ENCODE measurements at regions not wholly inside any gene's neighbourhood (a gene's known extent, or its start where the extent isn't known, plus 50 kb on each side); places are given as distances from the start of the nearest gene placed in this dataset.
"Not testable (repeated sequence)": the region's sequence is repeated elsewhere in the genome, so short reads cannot be mapped to it uniquely, and the experiment has no call there.

DNA sequence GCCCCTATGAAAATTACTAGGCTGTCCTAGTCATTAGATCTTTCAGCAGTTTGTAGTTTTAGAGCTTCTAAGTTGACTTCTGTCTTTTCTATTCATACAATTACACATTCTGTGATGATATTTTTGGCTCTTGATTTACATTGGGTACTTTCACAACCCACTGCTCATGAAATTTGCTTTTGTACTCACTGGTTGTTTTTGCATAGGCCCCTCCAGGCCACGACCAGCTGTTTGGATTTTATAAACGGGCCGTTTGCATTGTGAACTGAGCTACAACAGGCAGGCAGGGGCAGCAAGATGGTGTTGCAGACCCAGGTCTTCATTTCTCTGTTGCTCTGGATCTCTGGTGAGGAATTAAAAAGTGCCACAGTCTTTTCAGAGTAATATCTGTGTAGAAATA is 193.8 kb downstream of the RPIA start:
- DNase-seq (ENCODE audit: low read depth, low spot score): no peak
- in situ Hi-C loops (cut with HindIII; ENCODE audit: low pct_unique_long_range_greater_than_20kb, low sequenced_read_pairs): no loop called here

DNA sequence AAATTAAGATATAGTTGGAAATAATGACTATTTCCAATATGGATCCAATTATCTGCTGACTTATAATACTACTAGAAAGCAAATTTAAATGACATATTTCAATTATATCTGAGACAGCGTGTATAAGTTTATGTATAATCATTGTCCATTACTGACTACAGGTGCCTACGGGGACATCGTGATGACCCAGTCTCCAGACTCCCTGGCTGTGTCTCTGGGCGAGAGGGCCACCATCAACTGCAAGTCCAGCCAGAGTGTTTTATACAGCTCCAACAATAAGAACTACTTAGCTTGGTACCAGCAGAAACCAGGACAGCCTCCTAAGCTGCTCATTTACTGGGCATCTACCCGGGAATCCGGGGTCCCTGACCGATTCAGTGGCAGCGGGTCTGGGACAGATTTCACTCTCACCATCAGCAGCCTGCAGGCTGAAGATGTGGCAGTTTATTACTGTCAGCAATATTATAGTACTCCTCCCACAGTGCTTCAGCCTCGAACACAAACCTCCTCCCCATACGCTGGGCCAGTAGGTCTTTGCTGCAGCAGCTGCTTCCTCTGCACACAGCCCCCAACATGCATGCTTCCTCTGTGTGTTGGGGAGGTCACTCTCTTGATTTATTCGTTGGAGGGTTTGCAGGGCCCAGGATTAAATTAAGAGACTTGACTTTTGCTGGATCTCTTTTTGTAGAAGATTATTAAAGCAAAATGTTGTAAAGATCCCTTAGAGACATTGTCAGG is 194.4 kb downstream of the RPIA start:
- in situ Hi-C loops (cut with HindIII; ENCODE audit: low pct_unique_long_range_greater_than_20kb, low sequenced_read_pairs): no loop called here
- no peak for DNase-seq (ENCODE audit: low read depth, low spot score)

DNA sequence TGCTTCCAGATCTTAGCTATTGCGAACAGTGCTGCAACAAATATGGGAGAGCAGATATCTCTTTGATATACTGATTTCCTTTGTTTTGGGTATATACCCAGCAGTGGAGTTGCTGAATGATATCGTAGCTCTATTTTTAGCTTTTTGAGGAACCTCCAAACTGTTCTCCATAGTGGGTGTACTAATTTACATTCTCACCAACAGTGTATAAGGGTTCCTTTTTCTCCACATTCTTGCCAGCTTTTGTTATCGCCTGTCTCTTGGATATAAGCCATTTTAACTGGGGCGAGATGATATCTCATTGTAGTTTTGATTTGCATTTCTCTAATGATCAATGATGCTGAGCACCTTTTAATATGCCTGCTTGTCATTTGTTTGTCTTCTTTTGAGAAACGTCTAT is 196.0 kb downstream of the RPIA start:
- DNase-seq (ENCODE audit: low read depth, low spot score); in situ Hi-C loops (cut with HindIII; ENCODE audit: low pct_unique_long_range_greater_than_20kb, low sequenced_read_pairs): not testable (repeated sequence)

DNA sequence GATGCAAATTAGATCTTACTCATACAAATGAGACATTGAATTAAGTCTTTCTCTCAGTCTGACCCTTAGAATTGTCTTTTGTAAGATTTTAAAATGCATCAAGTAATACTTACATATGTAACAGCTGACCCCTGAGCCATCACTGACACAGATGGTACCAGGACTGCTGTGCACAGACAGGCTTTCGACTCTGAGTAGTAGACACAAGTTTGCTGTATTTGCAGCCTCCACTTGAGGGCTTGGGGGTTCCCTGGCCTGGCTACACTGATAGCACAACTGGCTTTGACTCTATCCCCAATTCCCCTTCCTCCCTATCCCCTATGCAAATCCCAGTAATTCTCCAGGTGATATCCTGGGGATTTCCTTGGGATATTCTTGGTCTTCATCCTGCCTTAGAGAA is 200.7 kb downstream of the RPIA start:
- in situ Hi-C loops (cut with HindIII; ENCODE audit: low pct_unique_long_range_greater_than_20kb, low sequenced_read_pairs): no loop called here
- no peak for DNase-seq (ENCODE audit: low read depth, low spot score)

DNA sequence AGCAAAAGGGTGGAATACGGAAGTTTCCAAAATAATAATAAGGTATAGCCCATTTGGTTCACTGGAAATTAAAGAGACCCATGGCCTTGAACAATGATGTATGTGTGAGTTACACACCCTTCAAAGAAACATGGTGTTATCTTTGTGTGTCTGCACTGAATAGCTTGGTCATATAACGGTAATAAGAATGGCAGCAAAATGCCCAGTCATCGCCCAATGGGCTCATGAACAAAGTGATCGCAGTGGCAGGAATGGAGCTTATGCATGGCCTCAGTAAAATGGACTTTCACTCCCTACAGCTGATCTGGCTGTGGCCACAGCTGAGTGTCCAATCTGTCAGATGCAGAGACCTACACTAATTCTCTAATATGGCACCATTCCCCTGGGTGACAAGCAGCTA is 201.3 kb downstream of the RPIA start:
- in situ Hi-C loops (cut with HindIII; ENCODE audit: low pct_unique_long_range_greater_than_20kb, low sequenced_read_pairs): no loop called here
- no peak for DNase-seq (ENCODE audit: low read depth, low spot score)

DNA sequence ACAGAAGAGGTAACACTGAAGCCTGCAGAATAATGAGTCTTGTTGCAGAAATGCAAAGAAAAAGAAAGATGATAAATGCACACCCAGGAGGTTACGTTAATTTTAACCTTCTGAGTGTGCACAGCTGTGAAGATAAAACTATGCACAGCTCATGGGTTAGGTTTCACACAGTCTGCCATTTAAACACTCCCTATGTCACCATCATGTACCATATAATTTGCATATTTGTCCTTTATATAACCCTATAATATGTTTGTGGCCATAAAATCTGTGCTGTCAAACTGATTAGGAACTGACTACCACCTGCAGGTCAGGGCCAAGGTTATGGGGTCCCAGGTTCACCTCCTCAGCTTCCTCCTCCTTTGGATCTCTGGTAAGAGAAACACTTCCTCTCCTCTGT is 205.5 kb downstream of the RPIA start:
- no peak for DNase-seq (ENCODE audit: low read depth, low spot score)
- in situ Hi-C loops (cut with HindIII; ENCODE audit: low pct_unique_long_range_greater_than_20kb, low sequenced_read_pairs): no loop called here

DNA sequence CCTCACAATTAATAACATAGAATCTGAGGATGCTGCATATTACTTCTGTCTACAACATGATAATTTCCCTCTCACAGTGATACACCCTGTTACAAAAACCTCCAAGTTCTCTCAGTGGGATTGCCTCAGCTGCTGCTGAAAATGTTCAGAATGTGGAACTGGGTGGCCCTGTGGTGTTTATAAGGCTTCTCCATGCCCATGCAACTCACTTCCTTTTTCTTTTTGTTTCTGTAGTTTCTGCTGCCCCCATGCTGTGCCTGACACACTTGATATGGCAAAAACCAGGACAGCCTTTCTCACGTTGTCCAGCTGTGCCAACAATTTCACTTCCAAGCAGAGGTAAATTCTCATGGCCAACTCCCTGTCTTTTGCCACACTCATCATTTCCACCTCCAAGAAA is 206.2 kb downstream of the RPIA start:
- no peak for DNase-seq (ENCODE audit: low read depth, low spot score)
- in situ Hi-C loops (cut with HindIII; ENCODE audit: low pct_unique_long_range_greater_than_20kb, low sequenced_read_pairs): no loop called here

DNA sequence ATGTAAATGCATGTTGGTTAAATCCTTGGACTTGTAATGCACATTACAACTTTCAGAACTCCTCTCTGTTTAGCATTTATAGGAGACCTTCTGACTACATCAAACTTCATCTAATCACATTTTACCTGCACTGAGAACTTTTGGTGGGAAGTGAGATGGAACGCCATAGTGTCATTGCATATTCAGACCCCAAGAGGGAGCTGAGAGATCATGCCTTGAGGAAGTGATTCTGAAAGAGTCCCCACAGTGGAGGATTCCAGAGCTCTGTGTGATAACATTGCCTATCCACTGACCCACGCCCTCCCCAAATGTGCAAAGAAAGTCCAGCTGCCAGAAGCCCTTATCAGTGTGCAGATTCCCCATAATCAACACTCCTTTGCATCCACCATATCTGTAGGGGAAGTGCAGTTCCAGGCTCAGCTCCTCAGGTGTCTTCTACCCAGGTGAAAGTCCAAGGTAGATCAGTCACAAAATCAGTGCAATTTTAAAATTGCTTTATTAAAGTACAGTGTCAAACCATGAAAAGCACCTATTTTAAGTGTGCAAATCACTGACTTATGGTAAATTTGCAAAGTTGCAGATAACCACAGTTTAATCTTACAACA is 212.4 kb downstream of the RPIA start:
- in situ Hi-C loops (cut with HindIII; ENCODE audit: low pct_unique_long_range_greater_than_20kb, low sequenced_read_pairs): no loop called here

DNA sequence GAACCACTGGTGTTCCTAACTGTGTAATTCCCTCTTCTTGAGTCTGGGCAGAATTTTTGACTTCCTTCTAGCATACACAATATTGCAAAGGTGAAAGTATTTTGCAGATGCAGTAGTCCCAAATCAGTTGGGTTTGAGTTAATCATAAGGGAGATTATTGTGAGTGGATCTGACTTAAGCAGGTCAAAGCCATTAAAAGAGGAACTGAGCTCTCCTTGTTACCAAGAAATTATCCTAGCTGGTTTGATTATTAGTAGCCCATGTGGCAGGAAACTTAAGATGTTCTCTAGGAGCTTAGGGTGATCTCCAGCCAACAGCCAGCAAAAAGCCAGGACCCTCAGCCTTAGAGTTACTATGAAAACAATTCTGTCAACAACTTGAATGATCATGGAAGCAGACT is 221.8 kb downstream of the RPIA start:
- in situ Hi-C loops (cut with HindIII; ENCODE audit: low pct_unique_long_range_greater_than_20kb, low sequenced_read_pairs): no loop called here
- DNase-seq (ENCODE audit: low read depth, low spot score): no peak

More for the DNA sequence above, 212.4 kb downstream of the RPIA start:
- peak; percentile 75 for DNase-seq (ENCODE audit: low read depth, low spot score)

DNA sequence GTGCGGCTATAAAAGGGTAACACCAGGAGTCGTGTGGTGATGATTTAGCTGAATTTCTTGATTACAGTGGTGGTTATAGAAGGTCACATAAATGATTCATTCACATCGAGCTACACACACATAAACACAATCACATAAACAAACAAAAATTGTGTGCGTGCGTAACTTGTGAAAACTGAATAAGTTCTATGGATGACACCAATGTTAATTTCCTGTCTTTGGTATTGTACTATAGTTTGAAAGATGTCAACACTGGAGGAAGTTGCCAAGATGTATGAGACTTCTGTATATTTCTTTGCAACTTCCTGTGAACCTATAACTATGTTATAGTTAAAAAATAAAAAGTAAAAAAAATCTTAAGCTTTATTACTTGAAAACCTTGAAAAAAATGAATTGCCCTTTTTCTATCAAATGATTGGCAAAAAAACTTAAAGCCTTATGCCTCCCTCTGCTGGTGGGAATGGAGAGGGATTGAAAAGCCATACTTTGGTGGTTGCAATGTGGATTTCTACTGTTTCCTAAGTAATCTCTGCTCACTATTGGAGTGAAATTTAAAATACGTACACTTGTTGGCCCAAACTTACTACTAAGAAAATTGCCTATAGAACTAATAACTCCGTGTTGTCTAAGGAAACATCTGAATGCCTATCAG is 227.7 kb downstream of the RPIA start:
- DNase-seq (ENCODE audit: low read depth, low spot score): peak; percentile 64

DNA sequence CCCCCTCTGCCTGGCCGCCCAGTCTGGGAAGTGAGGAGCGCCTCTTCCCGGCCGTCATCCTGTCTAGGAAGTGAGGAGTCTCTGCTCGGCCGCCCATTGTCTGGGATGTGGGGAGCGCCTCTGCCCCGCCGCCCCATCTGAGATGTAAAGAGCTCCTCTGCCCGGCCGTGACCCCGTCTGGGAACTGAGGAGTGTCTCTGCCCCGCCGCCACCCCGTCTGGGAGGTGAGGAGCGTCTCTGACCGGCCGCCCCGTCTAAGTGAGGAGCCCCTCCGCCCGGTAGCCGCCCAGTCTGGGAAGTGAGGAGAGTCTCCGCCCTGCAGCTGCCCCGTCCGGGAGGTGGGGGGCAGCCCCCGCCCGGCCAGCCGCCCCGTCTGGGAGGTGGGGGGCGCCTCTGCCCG is 228.9 kb downstream of the RPIA start:
- in situ Hi-C loops (cut with HindIII; ENCODE audit: low pct_unique_long_range_greater_than_20kb, low sequenced_read_pairs): not testable (repeated sequence)

More for the DNA sequence above, 227.7 kb downstream of the RPIA start:
- in situ Hi-C loops (cut with HindIII; ENCODE audit: low pct_unique_long_range_greater_than_20kb, low sequenced_read_pairs): no loop called here

DNA sequence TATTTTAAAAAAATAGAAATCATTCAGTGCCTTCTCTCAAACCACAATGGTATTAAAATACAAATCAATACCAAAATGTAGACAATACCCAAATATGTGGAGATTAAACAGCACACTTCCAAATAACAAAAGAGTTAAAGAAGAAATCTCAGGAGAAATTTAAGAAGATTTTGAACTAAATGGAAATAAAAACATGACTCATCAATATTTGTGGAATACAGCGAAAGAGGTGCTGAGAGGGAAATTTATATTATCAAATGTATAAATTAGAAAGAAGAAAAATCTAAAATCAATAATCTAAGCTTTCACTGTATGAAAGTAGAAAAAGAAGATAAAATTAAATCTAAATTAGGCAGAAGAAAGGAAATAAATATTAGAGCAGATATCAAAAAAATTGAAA is 233.1 kb downstream of the RPIA start:
- DNase-seq (ENCODE audit: low read depth, low spot score): no peak
- in situ Hi-C loops (cut with HindIII; ENCODE audit: low pct_unique_long_range_greater_than_20kb, low sequenced_read_pairs): no loop called here

More for the DNA sequence above, 228.9 kb downstream of the RPIA start:
- not testable (repeated sequence) for DNase-seq (ENCODE audit: low read depth, low spot score)

DNA sequence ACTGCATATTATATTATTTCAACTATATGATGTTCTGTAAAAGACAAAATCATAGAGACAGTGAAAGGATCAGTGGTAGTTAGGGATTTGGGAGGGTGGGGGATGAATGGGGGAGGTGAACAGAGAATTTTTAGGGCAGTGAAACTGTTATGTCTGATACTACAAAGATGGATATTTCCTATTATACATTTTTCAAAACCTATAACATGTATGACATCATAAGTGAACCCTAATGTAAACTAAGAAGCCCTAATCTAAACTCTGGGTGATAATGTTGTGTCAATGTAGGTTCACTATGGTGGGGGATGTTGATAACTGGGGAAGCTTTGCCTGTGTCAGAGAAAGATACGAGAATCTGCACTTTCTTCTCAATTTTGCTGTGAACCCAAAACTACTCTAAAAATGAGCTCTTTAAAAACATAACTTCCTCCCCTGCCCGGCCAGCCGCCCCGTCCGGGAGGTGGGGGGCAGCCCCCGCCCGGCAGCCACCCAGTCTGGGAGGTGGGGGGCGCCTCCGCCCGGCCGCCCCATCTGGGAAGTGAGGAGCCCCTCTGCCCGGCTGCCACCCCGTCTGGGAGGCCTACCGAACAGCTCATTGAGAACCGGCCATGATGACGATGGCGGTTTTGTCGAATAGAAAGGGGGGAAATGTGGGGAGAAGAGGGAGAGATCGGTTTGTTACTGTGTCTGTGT is 234.4 kb downstream of the RPIA start:
- in situ Hi-C loops (cut with HindIII; ENCODE audit: low pct_unique_long_range_greater_than_20kb, low sequenced_read_pairs): no loop called here
- no peak for DNase-seq (ENCODE audit: low read depth, low spot score)

DNA sequence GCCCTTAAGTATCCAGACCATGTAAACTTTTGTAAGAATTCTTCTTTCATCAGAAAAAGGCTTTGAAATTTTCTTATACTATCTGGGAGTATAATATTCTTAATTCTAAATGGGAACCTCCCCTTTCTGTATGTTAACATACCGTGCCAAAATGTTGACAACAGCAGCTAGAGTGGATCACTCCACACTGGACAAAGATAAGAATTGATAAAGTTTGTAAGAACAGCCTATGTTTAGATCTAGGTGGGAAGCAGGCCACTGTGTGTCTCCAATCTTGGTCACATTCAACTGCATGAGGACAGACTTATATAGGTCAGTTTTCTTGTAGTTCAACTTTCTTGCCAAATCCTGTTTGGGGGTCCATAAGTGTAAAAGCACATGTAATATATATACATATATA is 235.7 kb downstream of the RPIA start:
- DNase-seq (ENCODE audit: low read depth, low spot score): no peak
- in situ Hi-C loops (cut with HindIII; ENCODE audit: low pct_unique_long_range_greater_than_20kb, low sequenced_read_pairs): no loop called here

DNA sequence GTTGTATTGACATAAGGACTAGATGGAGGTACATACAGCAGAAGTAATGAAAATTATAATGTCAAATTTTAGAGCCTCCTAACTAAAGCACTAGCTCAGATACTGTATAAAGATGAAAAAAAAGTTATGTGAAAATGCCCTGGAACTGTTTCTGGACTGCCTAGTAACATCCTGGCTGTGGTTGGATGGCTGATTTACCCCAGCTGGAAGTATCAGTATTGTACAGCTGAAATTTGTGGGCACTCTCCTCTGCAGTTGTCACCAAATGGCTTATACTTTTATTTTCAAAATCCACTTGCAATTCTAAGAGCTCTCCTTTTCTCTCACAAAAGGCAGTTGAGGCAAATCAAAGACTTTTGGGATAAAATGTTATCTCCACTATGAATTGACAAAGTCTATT is 239.2 kb downstream of the RPIA start:
- no peak for DNase-seq (ENCODE audit: low read depth, low spot score)
- in situ Hi-C loops (cut with HindIII; ENCODE audit: low pct_unique_long_range_greater_than_20kb, low sequenced_read_pairs): no loop called here

DNA sequence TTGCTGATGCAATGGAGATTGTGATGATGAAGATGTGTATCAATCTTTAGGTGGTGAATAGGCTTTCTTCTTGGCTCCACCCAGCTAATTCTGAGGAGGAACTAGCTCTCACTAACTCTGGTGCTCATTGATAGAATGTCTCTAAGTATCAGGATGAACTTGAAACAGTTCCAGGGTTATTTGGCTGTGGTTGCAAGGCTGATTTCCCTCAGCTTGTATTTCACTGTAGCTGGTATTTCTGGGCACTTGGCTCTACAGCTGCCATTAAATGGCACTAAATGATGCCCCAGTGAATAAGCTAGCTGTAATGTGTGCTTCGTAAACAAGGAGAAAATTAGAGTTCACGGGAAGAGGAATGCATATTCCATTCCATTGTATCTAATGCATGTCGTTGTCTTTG is 241.2 kb downstream of the RPIA start:
- in situ Hi-C loops (cut with HindIII; ENCODE audit: low pct_unique_long_range_greater_than_20kb, low sequenced_read_pairs): no loop called here
- DNase-seq (ENCODE audit: low read depth, low spot score): no peak

DNA sequence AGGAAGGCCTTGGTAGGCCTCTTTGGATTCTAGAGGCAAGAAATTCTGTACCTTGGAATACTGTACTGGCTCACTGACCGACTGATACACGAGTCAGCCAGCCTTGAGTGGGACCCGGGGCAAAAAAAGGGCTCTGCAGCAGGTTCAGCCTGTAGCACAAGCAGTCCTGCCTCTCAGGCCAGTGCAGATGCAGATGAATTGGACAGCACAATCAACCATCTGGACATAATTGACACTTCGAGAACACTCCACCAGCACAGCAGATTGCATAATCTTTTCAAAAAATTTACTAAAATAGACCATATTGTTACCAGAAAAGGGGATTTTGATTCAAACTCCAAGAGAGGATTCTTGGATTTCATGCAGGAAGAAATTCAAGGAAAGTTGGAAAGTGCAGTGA is 241.6 kb downstream of the RPIA start:
- in situ Hi-C loops (cut with HindIII; ENCODE audit: low pct_unique_long_range_greater_than_20kb, low sequenced_read_pairs): no loop called here
- no peak for DNase-seq (ENCODE audit: low read depth, low spot score)

DNA sequence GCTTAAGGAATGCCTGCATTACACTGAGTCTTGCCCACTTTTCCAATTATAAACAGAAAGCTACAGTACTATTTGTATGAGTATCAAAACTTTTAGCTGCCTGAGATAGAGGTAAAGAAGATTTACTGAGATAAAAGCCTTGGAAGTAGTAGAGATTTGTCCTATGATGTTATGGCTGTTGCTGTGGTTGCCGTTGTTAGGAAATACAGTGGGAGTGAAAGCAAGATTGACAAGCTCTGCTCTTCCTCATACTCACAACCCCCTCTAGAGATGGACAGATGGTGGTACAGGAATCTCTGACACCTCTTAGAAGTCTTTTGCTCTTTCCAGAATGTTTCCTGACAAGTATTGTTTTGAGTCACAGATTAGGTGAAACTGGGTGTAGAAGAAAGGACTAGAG is 242.5 kb downstream of the RPIA start:
- peak; percentile 65 for DNase-seq (ENCODE audit: low read depth, low spot score)
- in situ Hi-C loops (cut with HindIII; ENCODE audit: low pct_unique_long_range_greater_than_20kb, low sequenced_read_pairs): no loop called here

Data from SK-MEL-5 (cell line).